Peyer's patch (tissue), 4 donors: ENCODE measurements at regions not wholly inside any gene's neighbourhood (a gene's known extent, or its start where the extent isn't known, plus 50 kb on each side); places are given as distances from the start of the nearest gene placed in this dataset.

Source experiments
- POLR2A ChIP-seq, 2 donors: fragments of 450-650 bp; IDR thresholded peaks; one replicate each; pipeline ENCODE4 v1.5.1; 2017; ENCODE audit warnings: antibody characterized with exemption in 2 of 2, mild to moderate bottlenecking in 2 of 2, moderate library complexity in 2 of 2
- TF ChIP-seq, protein P1 (sequence below), 6 experiments: fragments of 450-650 bp in 4 of 6; fragments of 200-600 bp in 2 of 6; sonication (generic) in 1 of 6; IDR thresholded peaks; one replicate each; pipeline ENCODE4 v1.5.1; 2017 to 2019; ENCODE audit warnings: antibody characterized with exemption in 6 of 6, mild to moderate bottlenecking in 3 of 6, moderate library complexity in 1 of 6

DNA sequence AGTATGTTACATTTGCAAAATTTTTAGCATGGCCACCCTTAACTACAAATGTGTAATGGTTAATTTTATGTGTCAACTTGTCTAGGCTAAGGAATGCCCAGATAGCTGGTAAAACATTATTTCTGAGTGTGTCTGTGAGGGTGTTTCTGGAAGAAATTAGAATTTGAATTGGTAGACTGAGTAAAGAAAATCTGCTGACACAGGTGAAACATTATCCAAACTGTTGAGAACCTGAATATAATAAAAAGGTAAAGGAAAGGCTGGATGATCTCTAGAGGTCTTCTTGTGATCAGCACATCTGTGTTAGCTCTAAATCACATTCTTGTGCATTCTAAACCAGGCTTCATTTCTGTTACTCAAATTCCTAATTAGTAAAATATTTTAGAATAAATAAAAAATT, 100.8 kb downstream of the UCHL5 start:
- TF ChIP-seq, protein P1, sequence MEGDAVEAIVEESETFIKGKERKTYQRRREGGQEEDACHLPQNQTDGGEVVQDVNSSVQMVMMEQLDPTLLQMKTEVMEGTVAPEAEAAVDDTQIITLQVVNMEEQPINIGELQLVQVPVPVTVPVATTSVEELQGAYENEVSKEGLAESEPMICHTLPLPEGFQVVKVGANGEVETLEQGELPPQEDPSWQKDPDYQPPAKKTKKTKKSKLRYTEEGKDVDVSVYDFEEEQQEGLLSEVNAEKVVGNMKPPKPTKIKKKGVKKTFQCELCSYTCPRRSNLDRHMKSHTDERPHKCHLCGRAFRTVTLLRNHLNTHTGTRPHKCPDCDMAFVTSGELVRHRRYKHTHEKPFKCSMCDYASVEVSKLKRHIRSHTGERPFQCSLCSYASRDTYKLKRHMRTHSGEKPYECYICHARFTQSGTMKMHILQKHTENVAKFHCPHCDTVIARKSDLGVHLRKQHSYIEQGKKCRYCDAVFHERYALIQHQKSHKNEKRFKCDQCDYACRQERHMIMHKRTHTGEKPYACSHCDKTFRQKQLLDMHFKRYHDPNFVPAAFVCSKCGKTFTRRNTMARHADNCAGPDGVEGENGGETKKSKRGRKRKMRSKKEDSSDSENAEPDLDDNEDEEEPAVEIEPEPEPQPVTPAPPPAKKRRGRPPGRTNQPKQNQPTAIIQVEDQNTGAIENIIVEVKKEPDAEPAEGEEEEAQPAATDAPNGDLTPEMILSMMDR (IDR thresholded peaks at IDR 0.05), result no peak
- no peak for TF ChIP-seq POLR2A (IDR thresholded peaks at IDR 0.05)
